ENCODE measurements at regions not wholly inside any gene's neighbourhood (a gene's known extent, or its start where the extent isn't known, plus 50 kb on each side); places are given as distances from the start of the nearest gene placed in this dataset.

DNA sequence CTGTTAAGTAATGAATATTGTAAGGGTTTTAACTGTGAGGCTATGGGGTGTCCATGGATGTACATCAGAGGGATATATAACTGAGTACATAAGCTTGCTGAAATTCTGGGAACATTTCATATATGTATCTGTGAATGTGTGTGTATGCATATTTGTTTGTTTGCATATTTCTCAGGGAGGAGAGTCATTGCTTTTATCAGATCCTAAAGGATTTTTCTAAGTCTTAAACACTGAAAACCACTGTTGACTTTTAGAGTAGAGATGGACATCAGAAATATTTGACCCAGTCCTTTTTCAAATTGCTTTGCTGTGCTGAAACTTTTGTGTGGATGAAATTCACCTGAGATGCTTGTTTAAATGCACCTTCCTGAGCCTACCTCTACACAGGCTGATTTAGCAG lies 410.6 kb downstream of the METTL15 start (continued):
- TF ChIP-seq POLR2AphosphoS5 (IDR thresholded peaks at IDR 0.05; ENCODE audit: low read depth, low read length) (no peak), EZH2phosphoT487 (IDR thresholded peaks at IDR 0.05; ENCODE audit: borderline replicate concordance) (no peak), JUND (IDR thresholded peaks at IDR 0.05) (no peak), POLR2A (IDR thresholded peaks at IDR 0.05; ENCODE audit: borderline replicate concordance, extremely low read depth, insufficient read depth, insufficient read length) (no peak), TCF7L2 (IDR thresholded peaks at IDR 0.05; ENCODE audit: borderline replicate concordance, extremely low read depth, insufficient read depth, insufficient read length) (no peak)

DNA sequence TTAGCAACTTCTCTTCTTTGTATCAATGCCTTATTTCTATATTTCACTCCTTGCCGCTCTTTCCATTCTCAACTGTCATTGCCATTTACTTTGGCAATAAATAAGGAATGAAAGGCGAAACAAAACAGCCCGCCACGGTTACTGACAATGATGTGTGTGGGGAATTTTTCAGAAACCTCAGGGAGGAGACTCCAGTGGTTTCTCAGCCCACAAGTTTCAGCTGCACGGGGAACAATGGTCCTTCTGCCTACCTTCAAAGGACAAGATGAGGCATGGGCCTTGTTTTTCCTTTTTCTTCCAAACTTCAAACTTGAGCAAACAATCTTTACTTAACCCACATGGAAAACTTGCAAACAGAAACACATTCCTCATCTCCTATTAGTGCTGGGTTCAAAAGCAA lies 409.4 kb downstream of the METTL15 start:
- BruUV-seq (replicated peaks): no TSS peak
- TF ChIP-seq YY1 (IDR thresholded peaks at IDR 0.05; ENCODE audit: extremely low read depth, insufficient replicate concordance, low read depth, low read length) (no peak), CEBPB (IDR thresholded peaks at IDR 0.05; ENCODE audit: low read depth) (no peak), RAD21 (IDR thresholded peaks at IDR 0.05; ENCODE audit: low read depth) (no peak), ZFX (IDR thresholded peaks at IDR 0.05) (no peak), POLR2A (IDR thresholded peaks at IDR 0.05; ENCODE audit: borderline replicate concordance, extremely low read depth, insufficient read depth, insufficient read length) (no peak), EZH2phosphoT487 (IDR thresholded peaks at IDR 0.05; ENCODE audit: borderline replicate concordance) (no peak), TCF7L2 (IDR thresholded peaks at IDR 0.05; ENCODE audit: borderline replicate concordance, extremely low read depth, insufficient read depth, insufficient read length) (no peak), SIN3A (IDR thresholded peaks at IDR 0.05; ENCODE audit: low read depth) (no peak), EZH2 (IDR thresholded peaks at IDR 0.05) (no peak), CBX3 (IDR thresholded peaks at IDR 0.05; ENCODE audit: low read depth) (no peak)
- TF ChIP-seq, protein P1, sequence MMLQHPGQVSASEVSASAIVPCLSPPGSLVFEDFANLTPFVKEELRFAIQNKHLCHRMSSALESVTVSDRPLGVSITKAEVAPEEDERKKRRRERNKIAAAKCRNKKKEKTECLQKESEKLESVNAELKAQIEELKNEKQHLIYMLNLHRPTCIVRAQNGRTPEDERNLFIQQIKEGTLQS (IDR thresholded peaks at IDR 0.05): no peak
- TF ChIP-seq, protein P2, sequence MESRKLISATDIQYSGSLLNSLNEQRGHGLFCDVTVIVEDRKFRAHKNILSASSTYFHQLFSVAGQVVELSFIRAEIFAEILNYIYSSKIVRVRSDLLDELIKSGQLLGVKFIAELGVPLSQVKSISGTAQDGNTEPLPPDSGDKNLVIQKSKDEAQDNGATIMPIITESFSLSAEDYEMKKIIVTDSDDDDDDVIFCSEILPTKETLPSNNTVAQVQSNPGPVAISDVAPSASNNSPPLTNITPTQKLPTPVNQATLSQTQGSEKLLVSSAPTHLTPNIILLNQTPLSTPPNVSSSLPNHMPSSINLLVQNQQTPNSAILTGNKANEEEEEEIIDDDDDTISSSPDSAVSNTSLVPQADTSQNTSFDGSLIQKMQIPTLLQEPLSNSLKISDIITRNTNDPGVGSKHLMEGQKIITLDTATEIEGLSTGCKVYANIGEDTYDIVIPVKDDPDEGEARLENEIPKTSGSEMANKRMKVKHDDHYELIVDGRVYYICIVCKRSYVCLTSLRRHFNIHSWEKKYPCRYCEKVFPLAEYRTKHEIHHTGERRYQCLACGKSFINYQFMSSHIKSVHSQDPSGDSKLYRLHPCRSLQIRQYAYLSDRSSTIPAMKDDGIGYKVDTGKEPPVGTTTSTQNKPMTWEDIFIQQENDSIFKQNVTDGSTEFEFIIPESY (IDR thresholded peaks at IDR 0.05; ENCODE audit: extremely low read depth, insufficient replicate concordance, low read length): no peak
- TF ChIP-seq, protein P3, sequence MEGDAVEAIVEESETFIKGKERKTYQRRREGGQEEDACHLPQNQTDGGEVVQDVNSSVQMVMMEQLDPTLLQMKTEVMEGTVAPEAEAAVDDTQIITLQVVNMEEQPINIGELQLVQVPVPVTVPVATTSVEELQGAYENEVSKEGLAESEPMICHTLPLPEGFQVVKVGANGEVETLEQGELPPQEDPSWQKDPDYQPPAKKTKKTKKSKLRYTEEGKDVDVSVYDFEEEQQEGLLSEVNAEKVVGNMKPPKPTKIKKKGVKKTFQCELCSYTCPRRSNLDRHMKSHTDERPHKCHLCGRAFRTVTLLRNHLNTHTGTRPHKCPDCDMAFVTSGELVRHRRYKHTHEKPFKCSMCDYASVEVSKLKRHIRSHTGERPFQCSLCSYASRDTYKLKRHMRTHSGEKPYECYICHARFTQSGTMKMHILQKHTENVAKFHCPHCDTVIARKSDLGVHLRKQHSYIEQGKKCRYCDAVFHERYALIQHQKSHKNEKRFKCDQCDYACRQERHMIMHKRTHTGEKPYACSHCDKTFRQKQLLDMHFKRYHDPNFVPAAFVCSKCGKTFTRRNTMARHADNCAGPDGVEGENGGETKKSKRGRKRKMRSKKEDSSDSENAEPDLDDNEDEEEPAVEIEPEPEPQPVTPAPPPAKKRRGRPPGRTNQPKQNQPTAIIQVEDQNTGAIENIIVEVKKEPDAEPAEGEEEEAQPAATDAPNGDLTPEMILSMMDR (IDR thresholded peaks at IDR 0.05 in 2 of 3, conservative IDR thresholded peaks at IDR 0.05 in 1 of 3; ENCODE audit: borderline replicate concordance in 1 of 3, insufficient read depth in 1 of 3, low read depth in 2 of 3, low read length in 2 of 3): no peak
- Histone ChIP-seq H3K27ac (ENCODE audit: low read depth, low read length) (no peak overlapping the region), H3K9me2 (ENCODE audit: insufficient read depth) (no peaks in the 10 kb centered on the region), H3K79me2 (ENCODE audit: insufficient read depth, low read length) (no peaks in the 10 kb centered on the region), H4K20me1 (ENCODE audit: insufficient read depth) (no peaks in the 10 kb centered on the region), H3K9me3 (ENCODE audit: control insufficient read depth in 1 of 2, insufficient read depth in 1 of 2, low read depth in 1 of 2, low read length in 2 of 2) (peaks cover 0 to 3% of the 10 kb centered on the region in 2 experiments; a peak in 1 of 4 replicates), H2AFZ (ENCODE audit: low read depth, low read length, poor library complexity, severe bottlenecking) (no peak overlapping the region), H3K4me3 (replicated peaks in 1 of 2; ENCODE audit: low read depth in 1 of 2, low read length in 2 of 2) (no peak overlapping the region), H3K27me3 (ENCODE audit: insufficient read depth, low read length) (no peaks in the 10 kb centered on the region), H3K36me3 (ENCODE audit: control insufficient read depth in 1 of 2, insufficient read depth in 2 of 2, low read length in 2 of 2) (no peaks in the 10 kb centered on the region), H3K4me2 (ENCODE audit: low read length) (no peak overlapping the region), H3K9ac (ENCODE audit: low read length) (no peak overlapping the region), H3K4me1 (ENCODE audit: control insufficient read depth in 1 of 2, insufficient read depth in 2 of 2, low read length in 2 of 2) (no peaks in the 10 kb centered on the region)
- DNase-seq (ENCODE audit: low read depth, low spot score) (no peak), ATAC-seq (no peak)
- intact Hi-C loops (cut with micrococcal nuclease): no loop called here
- CTCF ChIA-PET: no interaction called here
- RAD21 ChIA-PET (ENCODE audit: low non-redundant PET in 1 of 2, low total read pairs in 2 of 2, uncharacterized antibody in 2 of 2, unreplicated experiment in 2 of 2): no interaction called here
- POLR2A ChIA-PET: no interaction called here
